HPDE6-E6E7 (cell line): ENCODE measurements at regions not wholly inside any gene's neighbourhood (a gene's known extent, or its start where the extent isn't known, plus 50 kb on each side); places are given as distances from the start of the nearest gene placed in this dataset.
A peak's percentile ranks its signal among the peaks of the same experiment; 100 is the strongest.

ENCODE experiments used
- DNase-seq: peaks from one replicate; pipeline ENCODE4 v3.0.0; 2011; ENCODE audit warnings: missing footprints; ENCODE audit errors: extremely low spot score

GRCh38 chr4:71240094-71240493 is 98.7 kb upstream of the SLC4A4 start:
- DNase-seq: no peak

GRCh38 chr4:71241501-71242288 is 97.1 kb upstream of the SLC4A4 start:
- no peak for DNase-seq

- DNase-seq: no peak
Observed at GRCh38 chr4:71243091-71243833, 95.6 kb upstream of the SLC4A4 start.

GRCh38 chr4:71247706-71248105 is 91.1 kb upstream of the SLC4A4 start:
- no peak for DNase-seq

- no peak for DNase-seq
Observed at GRCh38 chr4:71251261-71251660, 87.6 kb upstream of the SLC4A4 start.

GRCh38 chr4:71253545-71253944 is 85.3 kb upstream of the SLC4A4 start:
- no peak for DNase-seq

- DNase-seq: no peak
Observed at GRCh38 chr4:71254451-71255012, 84.3 kb upstream of the SLC4A4 start.

- no peak for DNase-seq
Observed at GRCh38 chr4:71255976-71256375, 82.8 kb upstream of the SLC4A4 start.

- no peak for DNase-seq
Observed at GRCh38 chr4:71257761-71258160, 81.1 kb upstream of the SLC4A4 start.

GRCh38 chr4:71258323-71258722 is 80.5 kb upstream of the SLC4A4 start:
- DNase-seq: no peak

- no peak for DNase-seq
Observed at GRCh38 chr4:71259280-71259679, 79.5 kb upstream of the SLC4A4 start.

GRCh38 chr4:71259911-71260331 is 78.9 kb upstream of the SLC4A4 start:
- peak; percentile 31 for DNase-seq

- no peak for DNase-seq
Observed at GRCh38 chr4:71260544-71260943, 78.3 kb upstream of the SLC4A4 start.

GRCh38 chr4:71261001-71261400 is 77.8 kb upstream of the SLC4A4 start:
- no peak for DNase-seq

GRCh38 chr4:71261633-71262121 is 77.1 kb upstream of the SLC4A4 start:
- no peak for DNase-seq

- DNase-seq: no peak
Observed at GRCh38 chr4:71262161-71262560, 76.7 kb upstream of the SLC4A4 start.

GRCh38 chr4:71266090-71266794 is 72.6 kb upstream of the SLC4A4 start:
- DNase-seq: no peak

GRCh38 chr4:71267244-71267643 is 71.6 kb upstream of the SLC4A4 start:
- no peak for DNase-seq

GRCh38 chr4:71268166-71268565 is 70.7 kb upstream of the SLC4A4 start:
- DNase-seq: no peak

- no peak for DNase-seq
Observed at GRCh38 chr4:71269233-71269632, 69.6 kb upstream of the SLC4A4 start.

- DNase-seq: peak; percentile 11
Observed at GRCh38 chr4:71270901-71271300, 67.9 kb upstream of the SLC4A4 start.

- DNase-seq: no peak
Observed at GRCh38 chr4:71272976-71273375, 65.8 kb upstream of the SLC4A4 start.
